ENCODE measurements at regions not wholly inside any gene's neighbourhood (a gene's known extent, or its start where the extent isn't known, plus 50 kb on each side); places are given as distances from the start of the nearest gene placed in this dataset.

GRCh38 chr12:110992909-110993308 lies 72.5 kb upstream of the MYL2 start:
- Mint-ChIP-seq H3K36me3 (ENCODE audit: low read depth) (no peaks in the 10 kb centered on the region), H3K9me3 (peaks cover 7% of the 10 kb centered on the region), H3K27ac (no peak overlapping the region), H3K27me3 (ENCODE audit: low read depth) (peaks cover 17% of the 10 kb centered on the region), H3K4me3 (no peak overlapping the region), H3K4me1 (peaks cover 5% of the 10 kb centered on the region)
- TF ChIP-seq, protein P1, sequence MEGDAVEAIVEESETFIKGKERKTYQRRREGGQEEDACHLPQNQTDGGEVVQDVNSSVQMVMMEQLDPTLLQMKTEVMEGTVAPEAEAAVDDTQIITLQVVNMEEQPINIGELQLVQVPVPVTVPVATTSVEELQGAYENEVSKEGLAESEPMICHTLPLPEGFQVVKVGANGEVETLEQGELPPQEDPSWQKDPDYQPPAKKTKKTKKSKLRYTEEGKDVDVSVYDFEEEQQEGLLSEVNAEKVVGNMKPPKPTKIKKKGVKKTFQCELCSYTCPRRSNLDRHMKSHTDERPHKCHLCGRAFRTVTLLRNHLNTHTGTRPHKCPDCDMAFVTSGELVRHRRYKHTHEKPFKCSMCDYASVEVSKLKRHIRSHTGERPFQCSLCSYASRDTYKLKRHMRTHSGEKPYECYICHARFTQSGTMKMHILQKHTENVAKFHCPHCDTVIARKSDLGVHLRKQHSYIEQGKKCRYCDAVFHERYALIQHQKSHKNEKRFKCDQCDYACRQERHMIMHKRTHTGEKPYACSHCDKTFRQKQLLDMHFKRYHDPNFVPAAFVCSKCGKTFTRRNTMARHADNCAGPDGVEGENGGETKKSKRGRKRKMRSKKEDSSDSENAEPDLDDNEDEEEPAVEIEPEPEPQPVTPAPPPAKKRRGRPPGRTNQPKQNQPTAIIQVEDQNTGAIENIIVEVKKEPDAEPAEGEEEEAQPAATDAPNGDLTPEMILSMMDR (IDR thresholded peaks at IDR 0.05; ENCODE audit: unreplicated experiment in 3 of 3), result no peak

- Mint-ChIP-seq H3K4me3 (no peak overlapping the region), H3K9me3 (no peaks in the 10 kb centered on the region), H3K27me3 (ENCODE audit: low read depth) (peaks cover 56% of the 10 kb centered on the region), H3K4me1 (no peaks in the 10 kb centered on the region), H3K27ac (no peak overlapping the region), H3K36me3 (ENCODE audit: low read depth) (no peaks in the 10 kb centered on the region)
- TF ChIP-seq, protein P1 (IDR thresholded peaks at IDR 0.05; ENCODE audit: unreplicated experiment in 3 of 3), result no peak
These were observed 63.4 kb upstream of the MYL2 start for GRCh38 chr12:110983811-110984210.

DNA sequence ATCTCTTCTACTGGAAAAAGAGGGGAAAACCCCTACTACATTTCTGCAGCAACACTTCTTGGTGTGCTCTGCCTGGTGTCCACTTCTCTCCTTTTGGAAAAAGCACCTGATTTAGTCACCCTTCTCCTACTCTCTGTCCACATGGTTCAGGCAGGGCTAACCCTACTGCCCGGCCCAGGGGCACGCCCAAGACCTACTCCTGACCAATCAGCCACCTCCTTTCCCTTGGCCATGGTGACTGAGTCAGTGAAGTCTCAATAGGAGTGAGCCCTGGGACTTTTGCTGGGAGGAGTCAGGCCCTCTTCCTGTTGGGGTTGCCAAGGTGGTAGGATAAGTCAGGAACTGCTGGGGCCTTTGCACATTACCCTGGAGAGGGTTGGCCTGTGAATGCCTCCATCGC lies 52.5 kb upstream of the MYL2 start:
- H3K27ac Mint-ChIP-seq, result no peak overlapping the region
- H3K36me3 Mint-ChIP-seq (ENCODE audit: low read depth), result no peaks in the 10 kb centered on the region
- peaks cover 16% of the 10 kb centered on the region for H3K27me3 Mint-ChIP-seq (ENCODE audit: low read depth)
- no peaks in the 10 kb centered on the region for H3K4me1 Mint-ChIP-seq
- H3K4me3 Mint-ChIP-seq, result no peak overlapping the region
- TF ChIP-seq, protein P1 (IDR thresholded peaks at IDR 0.05; ENCODE audit: unreplicated experiment in 3 of 3), result no peak
- H3K9me3 Mint-ChIP-seq, result peaks cover 7% of the 10 kb centered on the region

GRCh38 chr12:110971936-110972335 lies 51.6 kb upstream of the MYL2 start:
- Mint-ChIP-seq H3K27me3 (ENCODE audit: low read depth) (peaks cover 16% of the 10 kb centered on the region), H3K4me1 (no peaks in the 10 kb centered on the region), H3K4me3 (no peak overlapping the region), H3K36me3 (ENCODE audit: low read depth) (no peaks in the 10 kb centered on the region), H3K9me3 (peaks cover 7% of the 10 kb centered on the region), H3K27ac (no peak overlapping the region)
- TF ChIP-seq, protein P1 (IDR thresholded peaks at IDR 0.05; ENCODE audit: unreplicated experiment in 3 of 3), result no peak

DNA sequence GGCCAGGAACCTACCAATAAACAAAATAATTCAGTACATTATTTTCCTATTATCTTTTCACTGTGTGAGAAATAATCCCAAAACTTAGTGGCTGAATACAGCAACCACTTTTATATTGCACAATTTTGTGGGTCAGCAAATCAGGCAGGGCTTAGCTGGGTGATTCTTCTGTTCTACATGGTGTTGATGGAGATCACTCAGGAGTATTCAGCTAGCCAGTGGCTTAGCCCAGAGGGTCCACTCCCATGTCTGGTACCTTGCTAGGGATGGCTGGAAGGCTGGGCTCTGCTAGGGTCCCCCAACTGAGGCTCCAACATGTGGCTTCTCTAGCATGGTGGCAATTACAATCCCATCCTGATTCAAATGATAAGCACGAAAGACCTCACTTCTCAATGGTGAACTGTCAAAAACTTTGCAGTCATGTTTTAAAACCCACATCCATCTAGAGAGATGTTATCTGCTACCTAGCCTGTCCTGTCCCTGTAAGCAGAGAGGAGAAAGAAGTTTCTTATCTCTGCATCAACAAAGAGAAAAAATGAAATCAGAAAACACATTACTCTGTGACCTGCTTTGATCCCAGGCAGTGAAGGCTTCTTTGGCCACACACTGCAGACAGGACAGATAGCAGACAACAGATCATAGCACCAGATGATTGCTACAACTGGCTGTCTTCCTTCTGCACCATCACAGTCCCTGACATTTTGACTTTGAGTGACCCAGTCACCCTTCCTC lies 51.0 kb upstream of the MYL2 start:
- no peak overlapping the region for H3K4me3 Mint-ChIP-seq
- H3K9me3 Mint-ChIP-seq, result peaks cover 7% of the 10 kb centered on the region
- peaks cover 11% of the 10 kb centered on the region for H3K27me3 Mint-ChIP-seq (ENCODE audit: low read depth)
- peaks cover 1% of the 10 kb centered on the region for H3K4me1 Mint-ChIP-seq
- TF ChIP-seq, protein P1 (IDR thresholded peaks at IDR 0.05; ENCODE audit: unreplicated experiment in 3 of 3), result no peak
- no peaks in the 10 kb centered on the region for H3K36me3 Mint-ChIP-seq (ENCODE audit: low read depth)
- no peak overlapping the region for H3K27ac Mint-ChIP-seq

All from nephron (organoid).